A172 (cell line): ENCODE measurements at regions not wholly inside any gene's neighbourhood (a gene's known extent, or its start where the extent isn't known, plus 50 kb on each side); places are given as distances from the start of the nearest gene placed in this dataset.

Experiments
- DNase-seq: peaks from one replicate; pipeline ENCODE4 v3.0.0-alpha.2; 2015; ENCODE audit warnings: low spot score

- DNase-seq, result no peak
Measured at GRCh38 chr18:8458546-8459215, 150.6 kb upstream of the RAB12 start.

DNA sequence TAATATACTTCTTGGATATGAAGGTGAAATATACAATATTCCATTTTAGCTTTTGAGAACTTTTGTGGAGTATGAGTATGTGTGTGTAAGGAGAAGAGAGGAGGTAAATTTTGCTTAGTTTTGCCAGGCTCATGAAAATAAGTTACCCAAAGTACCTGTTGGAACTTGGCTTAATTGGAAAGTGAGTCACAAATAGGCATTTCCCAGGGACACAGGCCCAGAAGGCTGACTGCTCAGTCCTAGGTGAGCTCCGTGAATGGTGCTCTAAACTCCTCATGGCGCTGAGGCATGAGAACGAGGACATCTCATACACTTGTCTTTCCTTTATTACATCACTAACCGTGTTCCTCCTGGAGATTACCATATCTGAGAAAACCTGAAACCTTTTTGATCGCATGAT, 148.5 kb upstream of the RAB12 start:
- no peak for DNase-seq

- DNase-seq, result no peak
Measured at GRCh38 chr18:8461544-8461943, 147.7 kb upstream of the RAB12 start.

GRCh38 chr18:8462651-8463185, 146.5 kb upstream of the RAB12 start:
- no peak for DNase-seq

- DNase-seq, result no peak
Measured at GRCh38 chr18:8463791-8464190, 145.4 kb upstream of the RAB12 start.

DNA sequence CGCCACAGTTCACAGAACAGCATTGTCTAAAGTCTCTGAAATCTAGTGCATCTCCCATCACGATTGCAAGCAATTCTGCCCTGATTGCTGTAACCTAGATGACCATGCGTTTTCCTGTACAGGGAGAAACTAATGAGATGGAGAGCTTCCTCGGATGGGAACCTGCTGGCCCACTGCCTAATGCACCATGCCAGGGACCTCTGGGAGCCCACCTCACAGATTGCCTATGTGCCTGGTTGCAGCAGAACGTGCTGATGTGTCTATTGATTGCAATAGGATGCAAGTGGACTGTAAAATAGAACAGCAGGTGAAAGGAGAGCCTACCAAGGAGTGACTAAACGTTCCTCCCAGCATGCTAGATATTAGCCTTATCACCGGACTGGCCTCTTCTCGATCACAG, 141.0 kb upstream of the RAB12 start:
- no peak for DNase-seq

DNA sequence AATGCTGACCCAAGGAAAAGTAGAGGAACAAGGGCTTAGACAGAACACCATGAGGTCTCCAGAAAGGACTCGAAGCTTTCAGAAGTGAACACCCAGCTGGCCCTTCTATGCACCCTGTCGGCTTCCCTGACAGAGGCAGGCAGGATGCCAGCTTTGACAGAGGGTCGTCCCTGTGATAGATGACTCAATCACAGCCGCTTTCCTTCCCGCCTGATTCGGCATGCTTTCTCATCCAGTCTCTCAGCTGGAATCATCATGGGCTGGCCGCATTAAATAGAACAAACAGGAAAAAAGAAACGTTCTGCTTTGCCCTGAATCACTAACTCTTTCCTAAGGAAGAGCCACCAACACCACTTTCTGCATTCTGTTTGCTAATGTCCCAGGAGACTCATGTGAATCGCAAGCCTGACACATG, 140.3 kb upstream of the RAB12 start:
- no peak for DNase-seq

- DNase-seq, result peak; percentile 11
Measured at GRCh38 chr18:8469544-8470130, 139.6 kb upstream of the RAB12 start.

DNA sequence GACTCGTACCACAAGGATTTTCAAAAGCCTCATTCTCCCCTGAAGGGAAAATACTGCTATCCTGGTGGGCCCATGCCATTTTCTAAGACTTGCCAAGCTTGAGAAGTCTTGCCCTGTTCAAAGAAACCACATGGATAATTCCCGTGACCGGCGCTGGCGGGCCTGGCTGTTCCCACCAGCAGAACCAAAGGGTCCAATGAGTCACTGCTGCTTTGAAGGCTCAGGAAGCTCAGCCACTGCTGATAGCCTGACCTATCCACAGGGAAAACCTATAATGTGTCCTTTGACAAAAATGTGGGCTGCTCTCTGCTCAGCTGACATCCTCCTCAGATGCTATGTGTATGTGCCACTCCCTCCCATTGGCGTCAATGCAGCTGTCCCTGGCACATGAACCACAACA, 137.9 kb upstream of the RAB12 start:
- no peak for DNase-seq

GRCh38 chr18:8474661-8475060, 134.6 kb upstream of the RAB12 start:
- DNase-seq, result no peak

DNA sequence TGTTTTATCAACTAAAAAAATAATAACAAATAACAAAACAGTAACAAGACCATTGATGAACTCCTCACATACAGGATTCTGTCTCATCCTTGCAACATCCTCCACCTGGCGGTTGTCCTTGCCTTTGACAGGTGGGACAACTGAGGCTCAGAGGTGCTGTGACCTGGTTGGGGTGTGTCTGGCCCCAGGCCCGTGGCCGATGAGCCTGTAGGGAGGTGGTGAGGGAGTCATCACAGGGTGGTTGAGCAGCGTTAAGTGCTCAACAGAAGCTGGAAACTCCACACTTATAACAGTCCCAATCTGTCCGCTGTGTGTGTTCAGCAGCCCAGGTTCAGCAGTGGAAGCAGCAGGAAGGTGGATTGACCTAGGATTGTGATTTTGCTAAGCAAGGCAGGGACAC, 131.6 kb upstream of the RAB12 start:
- no peak for DNase-seq

DNA sequence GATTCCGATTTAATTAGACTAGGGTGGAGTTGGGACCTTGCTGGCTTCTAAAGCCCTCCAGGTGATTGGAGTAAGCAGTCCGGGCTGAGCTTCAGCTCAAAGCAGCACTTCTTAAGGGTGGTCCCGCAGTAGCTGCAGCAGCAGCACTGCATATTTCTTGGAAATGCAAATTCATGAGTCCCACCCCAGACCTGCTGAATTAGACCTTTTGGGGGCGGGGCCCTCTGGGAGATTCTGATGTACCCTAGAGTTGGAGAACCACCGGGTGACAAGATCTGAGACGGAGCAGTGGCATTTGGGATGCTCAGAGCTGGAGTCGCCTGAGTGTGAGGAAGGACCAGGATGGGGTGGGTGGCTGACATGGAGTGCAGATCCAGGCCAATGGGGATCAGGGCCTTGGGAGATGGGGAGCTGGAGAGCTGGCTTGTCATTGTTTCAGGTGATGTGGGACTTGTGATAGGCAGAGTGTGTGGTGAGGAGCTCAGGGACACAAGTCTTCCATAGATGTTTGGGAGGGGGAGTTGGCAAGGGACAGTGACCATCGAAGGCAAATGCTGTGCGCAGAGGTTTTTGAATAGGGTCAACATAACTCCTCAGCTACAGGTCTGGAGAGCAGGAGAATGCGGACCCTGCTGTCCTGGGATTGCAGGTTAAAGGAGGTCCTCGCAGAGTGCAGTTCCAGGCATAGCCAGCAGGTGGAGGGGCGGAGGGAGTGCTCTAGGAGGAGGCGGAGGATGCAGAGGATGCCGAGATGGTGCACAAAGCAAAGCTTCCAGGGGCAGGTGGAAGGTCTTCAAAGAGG, 130.9 kb upstream of the RAB12 start:
- DNase-seq, result peak; percentile 51

GRCh38 chr18:8478968-8479370, 130.3 kb upstream of the RAB12 start:
- DNase-seq, result no peak

- no peak for DNase-seq
Measured at GRCh38 chr18:8479789-8480188, 129.4 kb upstream of the RAB12 start.

- peak; percentile 47 for DNase-seq
Measured at GRCh38 chr18:8480506-8481328, 128.5 kb upstream of the RAB12 start.

GRCh38 chr18:8484951-8485350, 124.3 kb upstream of the RAB12 start:
- no peak for DNase-seq

- no peak for DNase-seq
Measured at GRCh38 chr18:8489761-8490160, 119.5 kb upstream of the RAB12 start.

- DNase-seq, result no peak
Measured at GRCh38 chr18:8491516-8491915, 117.7 kb upstream of the RAB12 start.

GRCh38 chr18:8493141-8493540, 116.1 kb upstream of the RAB12 start:
- no peak for DNase-seq

GRCh38 chr18:8496186-8496585, 113.1 kb upstream of the RAB12 start:
- no peak for DNase-seq

- no peak for DNase-seq
Measured at GRCh38 chr18:8498905-8499304, 110.3 kb upstream of the RAB12 start.
